Esophagus muscularis mucosa (tissue), 3 donors: ENCODE measurements at regions not wholly inside any gene's neighbourhood (a gene's known extent, or its start where the extent isn't known, plus 50 kb on each side); places are given as distances from the start of the nearest gene placed in this dataset.

ENCODE experiments used
- CTCF ChIP-seq, 3 experiments: fragments of 200-600 bp in 2 of 3; fragments of 450-650 bp in 1 of 3; sonication (generic) in 2 of 3; IDR thresholded peaks; one replicate each; pipeline ENCODE4 v1.5.1; 2017 to 2019; ENCODE audit warnings: antibody characterized with exemption in 3 of 3, mild to moderate bottlenecking in 2 of 3, moderate library complexity in 1 of 3
- POLR2A ChIP-seq: fragments of 450-650 bp; IDR thresholded peaks from one replicate; pipeline ENCODE4 v1.6.1; 2017; ENCODE audit warnings: antibody characterized with exemption, moderate library complexity, mild to moderate bottlenecking, low read depth

- TF ChIP-seq CTCF (IDR thresholded peaks at IDR 0.05) = no peak
- TF ChIP-seq POLR2A = no peak
Measured at GRCh38 chr4:24071612-24072372, 181.9 kb upstream of the PPARGC1A start.
